ENCODE measurements at regions not wholly inside any gene's neighbourhood (a gene's known extent, or its start where the extent isn't known, plus 50 kb on each side); places are given as distances from the start of the nearest gene placed in this dataset.

GRCh38 chr10:120761951-120762350, 89.2 kb upstream of the WDR11 start:
- DNase-seq (ENCODE audit: low spot score), result no peak
- Mint-ChIP-seq H3K9me3 (ENCODE audit: low read depth) (no peaks in the 10 kb centered on the region), H3K27me3 (ENCODE audit: low read depth) (peaks cover 6% of the 10 kb centered on the region), H3K4me1 (ENCODE audit: low read depth) (no peaks in the 10 kb centered on the region), H3K36me3 (ENCODE audit: low read depth) (no peaks in the 10 kb centered on the region), H3K4me3 (ENCODE audit: unreplicated experiment) (no peak overlapping the region), H3K27ac (ENCODE audit: unreplicated experiment) (no peak overlapping the region)
- TF ChIP-seq CTCF (IDR thresholded peaks at IDR 0.05), result no peak

GRCh38 chr10:120765226-120765803, 85.8 kb upstream of the WDR11 start:
- no peak overlapping the region for H3K27ac Mint-ChIP-seq (ENCODE audit: unreplicated experiment)
- no peaks in the 10 kb centered on the region for H3K9me3 Mint-ChIP-seq (ENCODE audit: low read depth)
- no peaks in the 10 kb centered on the region for H3K4me1 Mint-ChIP-seq (ENCODE audit: low read depth)
- H3K36me3 Mint-ChIP-seq (ENCODE audit: low read depth), result no peaks in the 10 kb centered on the region
- no peak overlapping the region for H3K4me3 Mint-ChIP-seq (ENCODE audit: unreplicated experiment)
- no peaks in the 10 kb centered on the region for H3K27me3 Mint-ChIP-seq (ENCODE audit: low read depth)
- TF ChIP-seq CTCF (IDR thresholded peaks at IDR 0.05), result no peak
- DNase-seq (ENCODE audit: low spot score), result no peak

GRCh38 chr10:120768227-120768626, 82.9 kb upstream of the WDR11 start:
- Mint-ChIP-seq H3K36me3 (ENCODE audit: low read depth) (no peaks in the 10 kb centered on the region), H3K27ac (ENCODE audit: unreplicated experiment) (no peak overlapping the region), H3K4me3 (ENCODE audit: unreplicated experiment) (no peak overlapping the region), H3K4me1 (ENCODE audit: low read depth) (no peaks in the 10 kb centered on the region), H3K27me3 (ENCODE audit: low read depth) (no peaks in the 10 kb centered on the region), H3K9me3 (ENCODE audit: low read depth) (no peaks in the 10 kb centered on the region)
- no peak for DNase-seq (ENCODE audit: low spot score)
- no peak for TF ChIP-seq CTCF (IDR thresholded peaks at IDR 0.05)

GRCh38 chr10:120770496-120770895, 80.7 kb upstream of the WDR11 start:
- TF ChIP-seq CTCF (IDR thresholded peaks at IDR 0.05), result no peak
- Mint-ChIP-seq H3K4me1 (ENCODE audit: low read depth) (no peaks in the 10 kb centered on the region), H3K4me3 (ENCODE audit: unreplicated experiment) (no peak overlapping the region), H3K36me3 (ENCODE audit: low read depth) (no peaks in the 10 kb centered on the region), H3K9me3 (ENCODE audit: low read depth) (no peaks in the 10 kb centered on the region), H3K27me3 (ENCODE audit: low read depth) (peaks cover 4% of the 10 kb centered on the region), H3K27ac (ENCODE audit: unreplicated experiment) (no peak overlapping the region)
- no peak for DNase-seq (ENCODE audit: low spot score)

GRCh38 chr10:120776442-120776841, 74.7 kb upstream of the WDR11 start:
- H3K4me1 Mint-ChIP-seq (ENCODE audit: low read depth), result no peaks in the 10 kb centered on the region
- H3K4me3 Mint-ChIP-seq (ENCODE audit: unreplicated experiment), result no peak overlapping the region
- H3K9me3 Mint-ChIP-seq (ENCODE audit: low read depth), result no peaks in the 10 kb centered on the region
- H3K36me3 Mint-ChIP-seq (ENCODE audit: low read depth), result no peaks in the 10 kb centered on the region
- TF ChIP-seq CTCF (IDR thresholded peaks at IDR 0.05), result no peak
- no peak overlapping the region for H3K27ac Mint-ChIP-seq (ENCODE audit: unreplicated experiment)
- peaks cover 11% of the 10 kb centered on the region for H3K27me3 Mint-ChIP-seq (ENCODE audit: low read depth)
- no peak for DNase-seq (ENCODE audit: low spot score)
